Keratinocyte (primary cell): ENCODE measurements at regions not wholly inside any gene's neighbourhood (a gene's known extent, or its start where the extent isn't known, plus 50 kb on each side); places are given as distances from the start of the nearest gene placed in this dataset.

Source experiments
- DNase-seq: peaks from one replicate; pipeline ENCODE4 v3.0.0-alpha.2; 2011; ENCODE audit warnings: low read depth, missing footprints, low spot score
- FAIRE-seq: peaks from 2 replicates; lab custom pipeline; 2011; peaks lifted over from hg19 to GRCh38; lab: Jason Lieb, UNC
- H2AFZ ChIP-seq: 2 replicates; pipeline ENCODE4 v1.6.0; 2012; ENCODE audit warnings: low read length, control low read depth, inconsistent platforms; ENCODE audit not compliant: control insufficient read depth
- H3K27ac ChIP-seq: 2 replicates; pipeline ENCODE4 v1.5.1; 2011; ENCODE audit warnings: low read length; ENCODE audit not compliant: control insufficient read depth, insufficient read depth
- H3K27me3 ChIP-seq: 3 replicates; pipeline ENCODE4 v1.6.0; 2011; ENCODE audit warnings: low read length; ENCODE audit not compliant: control insufficient read depth, insufficient read depth; ENCODE audit errors: extremely low read depth
- H3K36me3 ChIP-seq, 2 experiments: 2 replicates in 1 of 2; 3 replicates in 1 of 2; pipeline ENCODE4 v1.5.1; 2011; ENCODE audit warnings: low read length in 2 of 2, mild to moderate bottlenecking in 1 of 2; ENCODE audit not compliant: control insufficient read depth in 2 of 2, insufficient read depth in 2 of 2; ENCODE audit errors: extremely low read depth in 1 of 2
- H3K4me1 ChIP-seq: 3 replicates; pipeline ENCODE4 v1.5.1; 2011; ENCODE audit warnings: low read length; ENCODE audit not compliant: control insufficient read depth, insufficient read depth; ENCODE audit errors: extremely low read depth
- H3K4me2 ChIP-seq: 3 replicates; pipeline ENCODE4 v1.6.0; 2011; ENCODE audit warnings: low read depth, low read length; ENCODE audit not compliant: control insufficient read depth, insufficient read depth; ENCODE audit errors: extremely low read depth
- H3K4me3 ChIP-seq, 3 experiments: fragments of 200-600 bp in 1 of 3; sonication (generic) in 1 of 3; 2 replicates in 2 of 3; 3 replicates in 1 of 3; pipeline ENCODE4 v1.5.1; 2011 to 2016; ENCODE audit warnings: low read length in 3 of 3, mild to moderate bottlenecking in 3 of 3, control low read depth in 2 of 3, inconsistent platforms in 1 of 3, low read depth in 1 of 3, mixed read lengths in 1 of 3, mixed run types in 1 of 3, moderate library complexity in 1 of 3; ENCODE audit not compliant: control insufficient read depth in 2 of 3, insufficient read depth in 2 of 3; ENCODE audit errors: extremely low read depth in 1 of 3
- H3K79me2 ChIP-seq: 2 replicates; pipeline ENCODE4 v1.6.0; 2012; ENCODE audit warnings: low read length; ENCODE audit not compliant: control insufficient read depth, insufficient read depth
- H3K9ac ChIP-seq: 3 replicates; pipeline ENCODE4 v1.6.0; 2011; ENCODE audit warnings: low read length; ENCODE audit not compliant: control insufficient read depth, insufficient read depth; ENCODE audit errors: extremely low read depth
- H3K9me1 ChIP-seq: 3 replicates; pipeline ENCODE4 v1.6.0; 2011; ENCODE audit warnings: low read length; ENCODE audit not compliant: control insufficient read depth, insufficient read depth; ENCODE audit errors: extremely low read depth
- H3K9me3 ChIP-seq: 2 replicates; pipeline ENCODE4 v1.5.1; 2012; ENCODE audit warnings: low read depth, low read length; ENCODE audit not compliant: control insufficient read depth
- H4K20me1 ChIP-seq: 3 replicates; pipeline ENCODE4 v1.6.0; 2011; ENCODE audit warnings: low read length; ENCODE audit not compliant: control insufficient read depth, insufficient read depth; ENCODE audit errors: extremely low read depth
- CTCF ChIP-seq, 3 experiments: IDR thresholded peaks in 1 of 3; conservative IDR thresholded peaks in 1 of 3; optimal IDR thresholded peaks in 1 of 3; 2 replicates in 2 of 3; 3 replicates in 1 of 3; pipeline versions ENCODE3 to v1.5.1; 2011; ENCODE audit warnings: low read length in 3 of 3, mild to moderate bottlenecking in 3 of 3, moderate library complexity in 2 of 3, control low read depth in 1 of 3, inconsistent platforms in 1 of 3; ENCODE audit not compliant: insufficient read depth in 2 of 3; ENCODE audit errors: extremely low read depth in 1 of 3
- EZH2 ChIP-seq: IDR thresholded peaks from one replicate; pipeline ENCODE4 v1.6.1; 2012; ENCODE audit warnings: inconsistent platforms, mild to moderate bottlenecking, low read length, moderate library complexity
- dilution Hi-C: fragments of 300-500 bp; cut with MboI; formaldehyde crosslinking; loops from one replicate; pipeline ENCODE4 v1.7.0; 2020; ENCODE audit warnings: low sequenced_read_pairs; ENCODE audit not compliant: extremely low pct_ligation_motif_present

DNA sequence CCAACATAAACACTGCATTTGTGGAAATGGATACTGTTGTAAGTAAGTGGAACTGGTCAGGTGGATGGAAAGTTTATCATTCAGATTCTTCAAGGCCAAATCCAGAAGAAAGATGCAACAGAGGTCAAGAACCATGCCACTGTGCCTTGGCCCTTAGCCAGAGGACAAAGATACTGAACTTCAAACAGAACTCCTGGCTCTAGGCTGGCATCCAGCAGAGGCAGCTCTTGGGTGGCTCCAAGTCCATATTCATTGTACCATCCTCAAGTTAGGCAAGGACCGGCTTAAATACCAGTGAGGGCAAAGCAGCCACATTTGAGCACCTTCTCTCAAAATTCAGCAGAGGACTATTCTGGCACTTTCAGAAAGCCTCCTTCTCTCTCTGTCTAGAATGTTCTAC, 53.2 kb downstream of the DNAAF9 start:
- H3K4me1 ChIP-seq: no peaks in the 10 kb centered on the region
- no peak overlapping the region for H3K9ac ChIP-seq
- no peaks in the 10 kb centered on the region for H3K9me3 ChIP-seq
- H3K27me3 ChIP-seq: no peaks in the 10 kb centered on the region
- no peak overlapping the region for H3K4me3 ChIP-seq
- no peak overlapping the region for H2AFZ ChIP-seq
- no peak overlapping the region for H3K27ac ChIP-seq
- no peak for DNase-seq
- no peaks in the 10 kb centered on the region for H4K20me1 ChIP-seq
- no peak for TF ChIP-seq EZH2
- TF ChIP-seq CTCF (optimal IDR thresholded peaks at IDR 0.05 in 1 of 3, IDR thresholded peaks at IDR 0.05 in 1 of 3, conservative IDR thresholded peaks at IDR 0.05 in 1 of 3; ENCODE audit: extremely low read depth in 1 of 3, insufficient read depth in 2 of 3, low read length in 3 of 3): no peak
- H3K4me2 ChIP-seq: no peak overlapping the region
- peak; percentile 59 for FAIRE-seq
- peaks cover 4 to 14% of the 10 kb centered on the region in 2 experiments for H3K36me3 ChIP-seq
- dilution Hi-C loops: no loop called here
- H3K9me1 ChIP-seq: no peaks in the 10 kb centered on the region
- H3K79me2 ChIP-seq: no peaks in the 10 kb centered on the region

GRCh38 chr20:3353646-3354045, 53.8 kb downstream of the DNAAF9 start:
- no peaks in the 10 kb centered on the region for H3K79me2 ChIP-seq
- FAIRE-seq (no peak), DNase-seq (no peak)
- TF ChIP-seq EZH2 (no peak), CTCF (optimal IDR thresholded peaks at IDR 0.05 in 1 of 3, IDR thresholded peaks at IDR 0.05 in 1 of 3, conservative IDR thresholded peaks at IDR 0.05 in 1 of 3; ENCODE audit: extremely low read depth in 1 of 3, insufficient read depth in 2 of 3, low read length in 3 of 3) (no peak)
- H2AFZ ChIP-seq: no peak overlapping the region
- H3K9me3 ChIP-seq: no peaks in the 10 kb centered on the region
- no peaks in the 10 kb centered on the region for H3K27me3 ChIP-seq
- H3K27ac ChIP-seq: no peak overlapping the region
- no peaks in the 10 kb centered on the region for H3K4me1 ChIP-seq
- H3K4me2 ChIP-seq: no peak overlapping the region
- H4K20me1 ChIP-seq: no peaks in the 10 kb centered on the region
- dilution Hi-C loops: no loop called here
- no peak overlapping the region for H3K9ac ChIP-seq
- no peaks in the 10 kb centered on the region for H3K9me1 ChIP-seq
- H3K4me3 ChIP-seq: no peak overlapping the region
- H3K36me3 ChIP-seq: peaks cover 4 to 15% of the 10 kb centered on the region in 2 experiments
